ENCODE measurements at regions not wholly inside any gene's neighbourhood (a gene's known extent, or its start where the extent isn't known, plus 50 kb on each side); places are given as distances from the start of the nearest gene placed in this dataset.

GRCh38 chr10:4234661-4235060 lies 449.7 kb upstream of the KLF6 start:
- Histone ChIP-seq H3K4me1 (ENCODE audit: control insufficient read depth in 2 of 2, insufficient read depth in 2 of 2, low read length in 2 of 2) (no peaks in the 10 kb centered on the region), H4K20me1 (ENCODE audit: control insufficient read depth, insufficient read depth, low read length, poor library complexity, severe bottlenecking) (no peaks in the 10 kb centered on the region), H3K27me3 (replicated peaks in 1 of 4; ENCODE audit: control extremely low read depth in 1 of 4, control insufficient read depth in 3 of 4, insufficient read depth in 4 of 4, low read length in 3 of 4) (no peaks in the 10 kb centered on the region), H3K27ac (ENCODE audit: low read length in 2 of 2) (no peak overlapping the region), H3K9ac (ENCODE audit: low read length) (no peak overlapping the region), H3K36me3 (replicated peaks in 1 of 2; ENCODE audit: control extremely low read depth in 1 of 2, control insufficient read depth in 1 of 2, extremely low read depth in 1 of 2, insufficient read depth in 2 of 2, low read length in 1 of 2) (no peaks in the 10 kb centered on the region), H3K4me3 (ENCODE audit: control extremely low read depth in 1 of 5, extremely low read depth in 1 of 5, insufficient read depth in 1 of 5, low read depth in 2 of 5, low read length in 4 of 5) (no peak overlapping the region), H2AFZ (ENCODE audit: insufficient read depth, low read depth, low read length, poor library complexity, severe bottlenecking) (no peak overlapping the region), H3K79me2 (ENCODE audit: control insufficient read depth, insufficient read depth, low read length) (no peaks in the 10 kb centered on the region), H3K4me2 (replicated peaks; ENCODE audit: low read depth, low read length, poor library complexity, severe bottlenecking) (no peak overlapping the region), H3K9me3 (ENCODE audit: control extremely low read depth in 1 of 3, control insufficient read depth in 2 of 3, insufficient read depth in 1 of 3, low read length in 2 of 3) (peaks cover 0 to 3% (median 0%) of the 10 kb centered on the region in 3 donors)
- TF ChIP-seq EZH2 (IDR thresholded peaks at IDR 0.05; ENCODE audit: borderline replicate concordance, insufficient read depth, low read depth, low read length, poor library complexity, severe bottlenecking): no peak
- TF ChIP-seq CTCF (IDR thresholded peaks at IDR 0.05): no peak
- H3K27me3 Mint-ChIP-seq: no peaks in the 10 kb centered on the region
- H3K9me3 Mint-ChIP-seq (ENCODE audit: insufficient read depth): no peaks in the 10 kb centered on the region
- intact Hi-C loops (cut with micrococcal nuclease): no loop called here
- DNase-seq: no peak
- ATAC-seq (ENCODE audit: low read depth): no peak
- no peak overlapping the region for H3K27ac Mint-ChIP-seq
- H3K4me1 Mint-ChIP-seq: no peaks in the 10 kb centered on the region
- 96% methylated on average over 4 of the region's 8 CpGs for WGBS (ENCODE audit: insufficient coverage)
- H3K4me3 Mint-ChIP-seq: no peak overlapping the region
- CTCF ChIA-PET: no interaction called here
- POLR2A ChIA-PET: no interaction called here

GRCh38 chr10:4231439-4231838 lies 446.4 kb upstream of the KLF6 start:
- no peaks in the 10 kb centered on the region for H4K20me1 ChIP-seq (ENCODE audit: control insufficient read depth, insufficient read depth, low read length, poor library complexity, severe bottlenecking)
- no peaks in the 10 kb centered on the region for H3K4me1 ChIP-seq (ENCODE audit: control insufficient read depth in 2 of 2, insufficient read depth in 2 of 2, low read length in 2 of 2)
- intact Hi-C loops (cut with micrococcal nuclease): no loop called here
- POLR2A ChIA-PET: no interaction called here
- no peaks in the 10 kb centered on the region for H3K9me3 Mint-ChIP-seq (ENCODE audit: insufficient read depth)
- no peaks in the 10 kb centered on the region for H3K27me3 Mint-ChIP-seq
- DNase-seq (no peak), ATAC-seq (ENCODE audit: low read depth) (no peak)
- no peak overlapping the region for H2AFZ ChIP-seq (ENCODE audit: insufficient read depth, low read depth, low read length, poor library complexity, severe bottlenecking)
- no peak overlapping the region for H3K4me3 Mint-ChIP-seq
- no peaks in the 10 kb centered on the region for H3K27me3 ChIP-seq (replicated peaks in 1 of 4; ENCODE audit: control extremely low read depth in 1 of 4, control insufficient read depth in 3 of 4, insufficient read depth in 4 of 4, low read length in 3 of 4)
- CTCF ChIA-PET: interaction anchor here (0.7 kb wide), 1 partner anchor 104 kb away, joined by 3 read pairs; no protein-coding TSS in a partner anchor
- no peaks in the 10 kb centered on the region for H3K36me3 ChIP-seq (replicated peaks in 1 of 2; ENCODE audit: control extremely low read depth in 1 of 2, control insufficient read depth in 1 of 2, extremely low read depth in 1 of 2, insufficient read depth in 2 of 2, low read length in 1 of 2)
- H3K79me2 ChIP-seq (ENCODE audit: control insufficient read depth, insufficient read depth, low read length): no peaks in the 10 kb centered on the region
- WGBS (ENCODE audit: insufficient coverage): 89% methylated on average over 3 of the region's 7 CpGs
- H3K27ac Mint-ChIP-seq: no peak overlapping the region
- H3K27ac ChIP-seq (ENCODE audit: low read length in 2 of 2): no peak overlapping the region
- no peak for TF ChIP-seq EZH2 (IDR thresholded peaks at IDR 0.05; ENCODE audit: borderline replicate concordance, insufficient read depth, low read depth, low read length, poor library complexity, severe bottlenecking)
- H3K9ac ChIP-seq (ENCODE audit: low read length): no peak overlapping the region
- no peak overlapping the region for H3K4me3 ChIP-seq (ENCODE audit: control extremely low read depth in 1 of 5, extremely low read depth in 1 of 5, insufficient read depth in 1 of 5, low read depth in 2 of 5, low read length in 4 of 5)
- no peaks in the 10 kb centered on the region for H3K4me1 Mint-ChIP-seq
- H3K9me3 ChIP-seq (ENCODE audit: control extremely low read depth in 1 of 3, control insufficient read depth in 2 of 3, insufficient read depth in 1 of 3, low read length in 2 of 3): peaks cover 0 to 4% (median 0%) of the 10 kb centered on the region in 3 donors
- H3K4me2 ChIP-seq (replicated peaks; ENCODE audit: low read depth, low read length, poor library complexity, severe bottlenecking): no peak overlapping the region

Data from B cell (primary cell).